Kidney glomerular epithelial cell (primary cell): ENCODE measurements at regions not wholly inside any gene's neighbourhood (a gene's known extent, or its start where the extent isn't known, plus 50 kb on each side); places are given as distances from the start of the nearest gene placed in this dataset.
"Not testable (repeated sequence)": the region's sequence is repeated elsewhere in the genome, so short reads cannot be mapped to it uniquely, and the experiment has no call there.

Experiments used
- DNase-seq: peaks from one replicate; lab custom pipeline; 2025; lab: John Stamatoyannopoulos, UW

DNA sequence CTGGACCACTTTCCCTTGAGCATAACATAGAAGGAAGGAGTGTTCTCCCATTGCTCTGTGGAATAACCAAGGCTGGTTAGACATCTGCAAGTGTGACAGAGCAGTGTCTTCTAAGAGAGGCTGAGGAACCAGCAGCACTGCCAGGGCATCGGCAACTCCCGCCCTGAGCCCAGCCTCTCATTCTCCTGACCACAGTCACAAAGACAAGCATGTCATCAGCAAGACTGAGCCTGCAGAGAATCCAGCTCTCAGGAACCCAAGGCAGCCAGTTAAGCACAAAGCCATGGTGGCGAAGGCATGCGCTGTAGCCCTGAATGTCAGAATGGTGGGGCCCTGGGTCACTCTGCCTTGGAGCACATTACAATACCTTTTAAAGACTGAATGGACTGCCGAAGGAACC, 253.9 kb downstream of the AGTPBP1 start:
- no peak for DNase-seq

DNA sequence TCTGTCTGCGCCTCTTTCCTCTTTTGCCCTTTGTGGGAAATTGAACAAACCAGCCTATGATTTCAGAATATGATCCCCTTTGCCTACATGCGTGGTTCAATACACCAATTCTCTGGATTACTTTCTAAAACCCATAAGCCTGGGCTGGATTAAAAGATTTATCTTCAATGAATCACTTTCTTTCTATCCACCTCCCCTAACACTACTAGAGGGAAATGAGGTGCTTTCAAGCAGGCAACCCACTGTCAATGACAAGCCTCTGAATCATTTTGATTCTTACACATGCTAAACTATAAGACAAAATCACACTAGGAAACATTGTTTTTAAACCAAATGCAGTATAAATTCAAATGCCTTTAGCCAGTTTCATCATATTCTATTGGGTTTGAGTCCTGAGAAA, 257.5 kb downstream of the AGTPBP1 start:
- no peak for DNase-seq

DNA sequence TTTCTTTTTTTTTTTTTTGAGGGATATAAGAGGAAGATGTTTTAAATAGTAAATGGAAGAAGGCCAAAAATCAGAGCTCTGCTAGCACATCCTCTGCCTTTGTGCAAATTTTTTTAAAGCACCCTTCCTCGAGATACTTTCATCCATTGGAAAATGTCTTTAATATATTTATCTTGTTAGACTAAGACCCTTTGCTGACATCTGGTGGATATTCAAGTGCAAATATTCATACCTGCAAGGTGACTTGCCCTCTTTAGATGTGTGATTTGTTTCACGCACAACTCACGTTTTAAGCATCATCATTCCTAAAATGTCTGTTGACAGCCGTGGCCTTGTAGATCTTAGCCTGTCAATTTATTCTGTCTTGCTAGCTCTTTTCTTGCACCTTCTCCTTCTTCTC, 258.5 kb downstream of the AGTPBP1 start:
- DNase-seq = no peak

DNA sequence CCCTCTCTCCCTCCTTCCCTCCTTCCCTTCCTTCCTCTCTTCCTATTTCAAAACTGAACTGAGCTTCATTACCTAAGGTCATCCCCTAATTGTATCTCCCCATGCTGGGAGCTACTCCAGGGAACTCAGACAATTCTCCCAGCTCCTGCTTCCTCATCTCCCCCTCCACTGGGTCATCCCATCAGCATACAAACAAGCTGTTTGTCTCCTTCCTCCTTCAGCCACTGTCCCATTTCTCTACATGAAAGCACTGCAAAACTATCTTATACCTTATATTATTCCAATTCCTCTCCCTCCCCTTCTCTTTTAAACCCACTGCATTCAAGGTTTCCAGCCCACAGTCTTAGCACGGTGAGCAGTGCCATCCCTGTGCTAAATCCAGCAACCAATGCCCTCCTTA, 262.4 kb downstream of the AGTPBP1 start:
- no peak for DNase-seq

DNA sequence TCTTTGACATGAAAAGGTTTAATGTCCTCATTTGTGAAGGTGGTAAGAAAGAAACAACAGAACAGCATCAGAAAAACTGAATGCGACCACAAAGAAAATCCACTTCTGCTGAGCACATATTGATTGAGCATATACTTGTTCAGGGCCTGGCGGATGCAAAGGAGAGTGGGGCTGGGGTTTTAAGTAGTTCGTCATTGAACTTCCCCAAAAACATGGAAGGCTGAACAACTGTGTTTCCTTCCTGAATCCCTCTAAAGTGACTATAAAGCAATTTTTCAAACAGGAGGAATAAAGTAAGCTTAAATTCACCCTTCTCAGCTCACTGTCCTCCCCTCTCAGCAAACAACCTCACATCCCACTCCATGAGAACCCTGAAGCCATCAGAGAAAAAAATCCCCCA, 262.9 kb downstream of the AGTPBP1 start:
- DNase-seq = no peak

DNA sequence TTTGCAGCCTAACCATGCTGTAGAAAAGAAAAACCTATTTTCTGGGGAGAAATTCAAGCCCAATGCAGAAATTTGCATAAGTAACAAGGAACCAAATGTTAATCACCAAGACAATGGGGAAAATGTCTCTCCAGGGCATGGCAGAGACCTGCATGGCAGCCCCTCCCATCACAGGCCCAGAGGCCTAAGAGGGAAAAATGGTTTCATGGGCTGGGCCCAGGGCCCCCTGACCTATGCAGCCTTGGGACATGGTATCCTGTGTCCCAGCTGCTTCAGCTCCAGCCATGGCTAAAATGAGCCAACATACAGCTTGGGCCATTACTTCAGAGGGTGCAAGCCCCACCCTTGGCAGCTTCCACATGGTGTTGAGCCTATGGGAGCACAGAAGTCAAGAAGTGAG, 266.9 kb downstream of the AGTPBP1 start:
- not testable (repeated sequence) for DNase-seq

DNA sequence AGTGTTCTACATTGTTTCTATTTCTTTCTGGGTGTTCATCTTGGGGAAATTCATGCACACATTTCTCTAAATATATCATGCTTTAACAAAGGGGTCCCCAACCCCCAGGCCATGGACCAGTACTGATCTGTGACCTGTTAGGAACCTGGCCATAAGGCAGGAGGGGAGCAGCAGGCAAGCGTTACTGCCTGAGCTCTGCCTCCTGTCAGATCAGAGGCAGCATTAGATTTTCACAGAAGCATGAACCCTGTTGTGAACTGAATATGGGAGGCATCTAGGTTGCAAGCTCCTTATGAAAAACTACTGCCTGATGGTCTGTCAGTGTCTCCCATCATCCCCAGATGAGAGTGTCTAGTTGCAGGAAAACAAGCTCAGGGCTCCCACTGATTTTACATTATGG, 270.0 kb downstream of the AGTPBP1 start:
- DNase-seq = no peak

DNA sequence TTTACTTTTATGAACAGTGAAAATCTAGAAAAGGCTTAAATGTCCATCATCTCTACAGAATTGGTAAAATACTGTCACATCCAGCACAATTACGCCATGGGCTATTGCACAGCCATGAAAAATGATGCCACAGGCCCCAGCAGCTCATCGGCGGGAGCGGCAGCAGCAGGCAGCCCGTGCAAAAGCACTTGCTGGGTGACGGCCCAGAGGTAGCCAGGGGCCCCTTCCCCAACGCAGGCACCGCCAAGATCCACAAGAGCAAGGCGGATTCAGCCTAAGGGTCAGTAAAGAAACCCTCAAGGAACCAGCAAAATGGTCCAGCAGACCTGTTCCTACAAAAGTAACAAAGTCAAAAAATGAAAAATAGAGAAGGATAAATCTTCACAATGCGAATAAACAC, 272.7 kb downstream of the AGTPBP1 start:
- DNase-seq = no peak

DNA sequence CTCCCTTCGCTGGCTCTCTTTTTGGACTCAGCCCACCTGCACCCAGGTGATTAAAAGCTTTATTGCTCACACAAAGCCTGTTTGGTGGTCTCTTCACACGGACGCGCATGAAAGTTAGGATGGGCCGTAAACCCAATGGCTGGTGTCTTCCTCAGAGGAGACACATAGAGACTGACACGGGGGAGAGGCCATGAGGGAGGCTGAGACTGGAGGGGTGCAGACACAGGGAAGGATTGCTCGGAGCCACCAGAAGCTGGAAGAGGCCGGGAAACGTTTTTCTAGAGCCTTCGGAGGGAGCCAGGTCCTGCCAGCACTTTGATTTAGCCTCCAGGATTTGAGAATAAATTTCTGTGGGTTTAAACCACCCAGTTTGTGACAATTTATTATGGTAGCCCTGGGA, 274.9 kb downstream of the AGTPBP1 start:
- no peak for DNase-seq

DNA sequence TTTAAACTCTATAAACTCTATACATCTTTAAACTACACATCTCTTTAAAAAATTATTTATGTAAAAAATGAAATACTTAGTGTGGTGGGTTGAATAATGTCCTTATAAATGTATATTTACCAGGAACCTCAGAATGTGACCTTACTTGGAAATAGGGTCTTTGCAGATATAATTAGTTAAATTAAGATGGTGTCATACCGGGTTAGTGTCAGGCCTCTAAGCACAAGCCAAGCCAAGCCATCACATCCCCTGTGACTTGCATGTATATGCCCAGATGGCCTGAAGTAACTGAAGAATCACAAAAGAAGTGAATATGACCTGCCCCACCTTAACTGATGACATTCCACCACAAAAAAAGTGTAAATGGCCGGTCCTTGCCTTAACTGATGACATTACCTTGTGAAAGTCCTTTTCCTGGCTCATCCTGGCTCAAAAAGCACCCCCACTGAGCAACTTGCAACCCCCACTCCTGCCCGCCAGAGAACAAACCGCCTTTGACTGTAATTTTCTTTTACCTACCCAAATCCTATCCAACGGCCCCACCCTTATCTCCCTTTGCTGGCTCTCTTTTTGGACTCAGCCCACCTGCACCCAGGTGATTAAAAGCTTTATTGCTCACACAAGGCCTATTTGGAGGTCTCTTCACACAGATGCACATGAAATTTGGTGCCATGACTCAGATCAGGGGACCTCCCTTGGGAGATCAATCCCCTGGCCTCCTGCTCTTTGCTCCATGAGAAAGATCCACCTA, 283.5 kb downstream of the AGTPBP1 start:
- DNase-seq = not testable (repeated sequence)

DNA sequence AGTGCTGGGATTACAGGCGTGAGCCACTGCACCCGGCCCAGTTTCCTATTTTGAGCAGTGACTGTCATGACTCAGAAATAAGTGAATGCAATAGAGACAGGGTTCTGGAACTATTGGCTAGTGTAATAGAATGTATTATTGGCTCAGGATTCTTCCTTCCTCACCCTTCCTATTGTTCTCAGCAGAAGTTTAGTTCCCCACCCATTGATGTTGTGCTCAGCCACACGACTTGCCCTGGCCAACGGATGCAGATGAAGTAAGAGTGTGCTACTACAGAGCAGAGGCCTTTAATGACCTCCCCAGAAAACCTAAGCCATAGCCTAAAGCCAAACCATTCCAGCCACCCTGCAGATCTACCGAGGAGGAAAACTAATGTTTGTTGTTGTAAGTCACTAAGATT, 287.9 kb downstream of the AGTPBP1 start:
- no peak for DNase-seq

DNA sequence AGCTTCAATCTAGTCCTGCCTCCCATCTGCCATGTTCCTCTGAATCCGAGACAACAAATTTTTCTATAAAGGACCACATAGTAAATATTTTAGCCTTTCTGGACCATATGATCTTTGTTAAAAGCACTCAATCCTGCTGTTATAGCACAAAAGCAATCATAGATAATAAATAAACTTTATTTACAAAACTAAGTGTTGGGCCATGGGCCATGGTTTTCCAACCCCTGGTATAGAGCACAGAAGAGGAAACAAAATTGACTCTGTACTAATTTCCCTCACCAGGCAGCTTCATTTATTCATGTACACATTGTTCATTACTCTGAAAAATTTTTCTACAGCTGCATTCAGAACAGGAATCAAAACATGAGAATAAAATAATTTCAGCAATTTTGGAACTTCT, 288.9 kb downstream of the AGTPBP1 start:
- DNase-seq = no peak

DNA sequence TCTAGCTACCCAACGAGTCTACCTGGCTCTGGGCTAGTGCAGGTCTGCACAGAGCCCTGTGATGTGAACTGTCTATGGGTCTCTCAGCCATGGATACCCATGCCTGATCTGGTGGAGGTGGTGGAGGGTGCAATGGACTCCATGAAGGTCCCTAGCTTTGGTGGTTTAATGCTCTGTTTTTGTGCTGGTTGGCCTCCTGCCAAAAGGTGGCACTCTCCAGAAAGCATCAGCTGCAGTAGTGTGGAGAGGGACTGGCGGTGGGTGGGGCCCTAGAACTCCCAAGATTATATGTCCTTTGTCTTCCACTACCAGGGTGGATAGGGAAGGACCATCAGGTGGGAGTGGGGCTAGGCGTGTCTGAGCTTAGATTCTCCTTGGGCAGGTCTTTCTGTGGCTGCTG, 290.1 kb downstream of the AGTPBP1 start:
- no peak for DNase-seq

DNA sequence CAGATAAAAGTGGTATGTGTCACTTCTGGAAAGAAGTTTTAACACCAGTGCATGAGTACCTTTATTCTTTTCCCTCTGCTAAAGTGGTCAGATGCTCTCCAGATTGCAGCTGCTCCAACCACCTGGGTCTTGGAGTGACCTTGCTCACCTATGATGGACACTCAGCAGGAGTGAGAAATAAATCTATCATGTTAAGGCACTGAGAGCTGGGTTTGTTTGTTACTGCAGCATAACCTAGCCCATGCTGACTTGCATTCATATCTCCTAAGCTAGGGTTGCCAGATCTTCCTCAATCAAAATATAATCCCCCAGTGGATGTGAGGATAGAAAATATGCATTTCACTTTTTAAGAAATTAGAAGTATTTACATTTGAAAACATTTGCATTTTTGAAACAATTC, 295.9 kb downstream of the AGTPBP1 start:
- DNase-seq = no peak

DNA sequence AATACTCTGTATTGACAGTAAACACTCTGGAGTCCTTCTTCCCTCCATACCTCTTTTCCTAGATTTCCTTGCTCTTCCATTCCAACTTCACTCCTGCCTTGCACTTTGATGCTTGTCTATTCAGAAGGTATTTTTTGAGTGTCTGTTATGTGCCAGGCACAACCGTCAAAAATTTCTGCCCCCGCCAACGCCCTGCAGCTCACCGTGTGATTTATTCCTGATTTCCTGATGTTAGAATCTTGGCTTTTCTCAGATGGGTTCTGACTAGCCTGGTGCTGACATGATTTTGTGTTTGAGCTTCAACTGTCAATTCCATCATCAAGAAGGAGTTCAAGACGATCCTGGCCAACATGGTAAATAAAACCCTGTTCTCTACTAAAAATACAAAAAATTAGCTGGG, 297.5 kb downstream of the AGTPBP1 start:
- DNase-seq = no peak

DNA sequence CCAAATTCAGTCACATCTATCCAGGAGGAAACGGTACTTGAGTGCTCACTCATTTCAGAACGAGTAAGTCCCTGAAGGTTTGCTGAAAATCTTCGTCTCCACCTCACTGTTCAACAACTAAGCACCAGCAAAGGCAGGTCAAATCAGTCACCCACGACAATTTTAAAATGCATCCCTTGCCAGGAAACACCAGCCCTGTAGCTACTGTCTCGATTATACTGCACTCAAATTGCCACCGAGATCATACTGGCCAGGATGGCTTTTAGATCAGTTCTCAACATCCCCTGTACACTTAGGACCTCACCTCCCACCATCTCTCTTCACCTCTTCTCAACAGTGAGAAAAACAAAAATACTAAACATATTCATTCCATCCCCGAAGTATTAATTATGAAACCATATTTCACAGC, 298.6 kb downstream of the AGTPBP1 start:
- DNase-seq = no peak

DNA sequence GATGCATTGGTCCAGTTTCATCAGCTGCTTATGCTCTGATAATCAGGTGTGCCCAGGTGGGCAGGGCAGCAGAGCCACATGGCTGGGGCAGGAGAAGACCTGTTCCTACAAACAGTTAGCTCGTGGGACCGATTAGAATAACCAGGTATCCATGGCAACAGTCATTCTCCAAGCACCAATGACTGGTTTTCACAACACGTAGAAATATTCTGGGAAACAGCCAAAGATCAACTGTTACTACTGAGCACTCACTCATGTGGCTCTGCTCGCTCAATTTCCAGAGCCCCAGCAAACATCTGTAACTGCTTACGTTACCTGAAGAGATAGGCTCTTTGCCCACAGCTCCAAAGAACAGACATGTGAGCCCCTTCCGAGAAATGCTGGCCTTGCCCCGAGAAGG, 302.0 kb downstream of the AGTPBP1 start:
- no peak for DNase-seq

DNA sequence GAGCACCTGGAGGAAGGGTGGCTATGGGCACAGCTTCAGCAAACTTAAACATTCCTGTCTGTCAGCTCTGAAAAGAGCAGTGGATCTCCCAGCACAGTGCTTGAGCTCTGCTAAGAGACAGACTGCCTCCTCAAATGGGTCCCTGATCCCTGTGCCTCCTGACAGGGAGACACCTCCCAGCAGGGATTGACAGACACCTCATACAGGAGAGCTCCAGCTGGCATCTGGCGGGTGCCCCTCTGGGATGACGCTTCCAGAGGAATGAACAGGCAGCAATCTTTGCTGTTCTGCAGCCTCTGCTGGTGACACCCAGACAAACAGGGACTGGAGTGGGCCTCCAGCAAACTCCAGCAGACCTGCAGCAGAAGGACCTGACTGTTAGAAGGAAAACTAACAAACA, 307.8 kb downstream of the AGTPBP1 start:
- DNase-seq = not testable (repeated sequence)

DNA sequence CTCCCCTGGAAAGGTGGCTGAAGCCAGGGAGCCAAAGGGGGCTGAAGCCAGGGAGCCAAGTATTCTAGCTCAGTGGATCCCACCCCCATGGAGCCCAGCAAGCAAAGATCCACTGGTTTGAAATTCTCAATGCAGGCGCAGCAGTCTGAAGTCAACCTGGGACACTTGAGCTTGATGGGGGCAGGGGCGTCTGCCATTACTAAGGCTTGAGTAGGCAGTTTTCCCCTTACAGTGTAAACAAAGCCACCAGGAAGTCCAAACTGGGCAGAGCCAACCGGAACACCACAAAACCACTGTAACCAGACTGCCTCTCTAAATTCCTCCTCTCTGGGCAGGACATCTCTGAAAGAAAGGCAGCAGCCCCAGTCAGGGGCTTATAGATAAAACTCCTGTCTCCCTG, 308.2 kb downstream of the AGTPBP1 start:
- DNase-seq = not testable (repeated sequence)

DNA sequence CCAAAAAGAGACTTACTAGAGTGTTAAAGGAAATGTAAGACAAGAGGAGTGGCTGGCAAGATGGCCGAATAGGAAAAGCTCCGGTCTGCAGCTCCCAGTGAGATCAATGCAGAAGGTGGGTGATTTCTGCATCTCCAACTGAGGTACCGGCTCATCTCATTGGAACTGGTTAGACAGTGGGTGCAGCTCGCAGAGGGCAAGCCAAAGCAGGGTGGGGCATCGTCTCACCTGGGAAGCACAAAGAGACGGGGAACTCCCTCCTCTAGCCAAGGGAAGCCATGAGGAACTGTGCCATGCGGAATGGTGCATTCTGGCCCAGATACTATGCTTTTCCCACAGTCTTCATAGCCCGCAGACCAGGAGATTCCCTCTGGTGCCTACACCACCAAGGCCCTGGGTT, 308.7 kb downstream of the AGTPBP1 start:
- no peak for DNase-seq

DNA sequence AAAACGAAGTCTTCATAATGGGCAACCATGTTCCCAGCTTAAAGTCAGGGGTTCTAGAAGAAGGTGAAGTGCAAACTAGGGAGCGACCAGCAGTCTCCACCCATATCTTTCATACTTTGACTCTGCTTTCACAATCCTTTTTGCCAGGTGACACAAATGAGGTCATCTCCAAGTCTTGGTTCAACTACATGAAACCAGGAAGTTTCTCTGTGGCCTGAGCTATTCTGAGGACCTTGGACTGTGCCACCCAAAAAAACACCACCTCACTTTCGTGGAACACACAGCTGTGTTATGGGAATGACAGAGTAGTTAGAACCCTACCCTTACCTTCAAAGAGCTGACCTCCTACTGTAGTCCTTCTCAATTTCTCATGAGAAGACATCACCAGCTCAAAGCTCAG, 309.2 kb downstream of the AGTPBP1 start:
- no peak for DNase-seq

DNA sequence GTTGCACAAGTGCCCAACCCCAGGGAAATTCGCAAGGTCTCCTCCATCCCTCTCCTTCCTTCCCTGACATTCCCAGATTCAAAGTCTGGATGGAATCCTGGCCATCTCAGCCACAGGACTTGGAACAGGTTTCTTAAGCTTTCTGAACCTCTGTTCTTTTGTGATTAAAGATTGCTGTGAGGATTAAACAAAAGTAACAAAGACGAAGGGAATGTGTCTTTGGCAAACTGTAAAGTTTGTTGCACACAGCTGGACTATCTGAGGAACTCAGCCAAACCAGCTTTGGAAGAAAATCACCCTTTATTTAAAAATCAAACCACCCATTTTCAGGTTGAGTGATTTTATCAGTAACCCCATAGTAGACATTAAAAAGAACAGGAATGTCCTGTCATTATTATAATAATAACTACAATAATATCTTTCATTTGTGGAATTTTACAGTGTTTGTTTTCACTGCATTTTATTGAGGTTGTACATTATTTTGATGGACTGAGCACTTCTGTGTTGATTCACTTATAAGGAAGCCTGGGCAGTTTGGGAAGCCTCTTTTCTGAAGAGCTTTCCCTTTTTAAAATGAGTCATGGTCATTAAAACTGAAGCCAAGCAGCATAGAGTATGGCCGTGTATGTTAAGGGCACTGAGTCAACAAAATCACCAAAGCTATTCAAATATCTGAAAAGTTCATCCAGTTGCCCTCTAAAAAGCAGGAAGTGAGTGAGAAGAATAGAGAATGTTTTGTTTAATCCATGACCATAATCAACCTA, 310.2 kb downstream of the AGTPBP1 start:
- peak; percentile 26 for DNase-seq

DNA sequence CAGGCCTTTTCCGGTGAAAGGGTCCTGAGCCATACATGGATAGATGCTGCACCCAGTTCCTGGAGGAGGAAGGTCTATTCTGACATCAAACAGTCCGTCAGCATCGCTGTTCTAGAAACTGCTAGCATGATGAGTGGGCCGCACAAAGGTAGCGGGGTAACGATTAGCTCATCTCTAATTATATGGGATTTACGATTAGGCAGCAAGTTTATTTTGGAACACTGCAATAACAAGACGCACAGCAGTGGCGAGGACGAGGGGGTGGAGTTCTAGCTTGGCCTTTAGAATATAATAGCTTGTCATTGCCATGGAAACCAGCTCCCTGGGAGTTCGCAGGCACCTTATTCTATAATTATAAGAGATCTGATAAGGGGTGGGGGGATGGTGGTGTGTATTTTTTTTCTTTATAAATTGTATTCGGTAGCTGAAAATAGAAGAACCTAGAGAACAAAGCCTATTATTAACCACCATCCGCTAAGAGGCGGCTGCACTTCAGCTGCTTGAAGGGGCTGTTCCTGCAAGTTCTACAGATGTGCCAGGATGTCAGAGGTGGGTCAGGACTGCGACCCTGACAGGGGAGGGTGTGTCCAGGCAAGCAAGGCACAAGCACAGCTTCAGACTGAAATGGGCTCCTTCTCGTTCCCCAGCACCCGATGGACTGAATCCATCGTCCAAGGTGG, 311.0 kb downstream of the AGTPBP1 start:
- DNase-seq = no peak
